Central memory CD4-positive, alpha-beta T cell (primary cell): ENCODE measurements at regions not wholly inside any gene's neighbourhood (a gene's known extent, or its start where the extent isn't known, plus 50 kb on each side); places are given as distances from the start of the nearest gene placed in this dataset.
"Not testable (repeated sequence)": the region's sequence is repeated elsewhere in the genome, so short reads cannot be mapped to it uniquely, and the experiment has no call there.

ENCODE experiments used
- DNase-seq: peaks from one replicate; pipeline ENCODE4 v3.0.0; 2022

GRCh38 chr6:18595774-18596530 is 208.8 kb downstream of the RNF144B start:
- DNase-seq, result peak; percentile 12

GRCh38 chr6:18596531-18596835 is 209.3 kb downstream of the RNF144B start:
- no peak for DNase-seq

DNA sequence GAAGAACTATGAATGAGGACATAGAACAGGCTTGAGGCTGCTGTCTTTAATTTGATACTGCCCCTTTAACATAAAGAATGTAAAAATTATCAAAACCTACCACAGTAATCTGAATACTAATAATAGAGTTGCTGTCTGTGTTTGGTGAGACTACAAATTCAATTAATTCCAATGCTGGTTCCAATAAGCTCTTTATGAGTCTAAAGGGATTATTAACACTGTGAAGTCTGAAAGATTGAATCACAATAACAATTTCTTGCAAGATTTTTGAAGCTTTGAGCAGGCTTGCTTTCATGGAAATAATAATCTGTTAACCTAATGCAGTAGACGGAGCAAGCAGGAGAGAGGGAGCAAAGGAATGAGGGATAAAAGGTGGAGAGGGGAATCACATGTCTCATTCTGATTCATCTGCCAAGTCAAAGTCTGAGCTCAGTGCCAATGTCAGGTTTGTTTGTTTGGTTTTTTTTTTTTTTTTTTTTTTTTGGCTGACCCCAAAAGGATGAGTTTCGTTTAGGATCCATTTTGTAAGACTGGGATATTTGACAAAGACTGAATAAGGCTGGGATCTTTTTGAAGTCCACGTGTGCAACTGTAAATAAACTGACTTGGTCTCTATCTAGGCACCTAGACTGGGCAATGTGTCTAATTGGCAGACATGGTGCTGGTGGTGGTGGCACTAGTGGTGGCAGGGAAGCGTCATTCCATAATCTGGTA is 211.6 kb downstream of the RNF144B start:
- no peak for DNase-seq

DNA sequence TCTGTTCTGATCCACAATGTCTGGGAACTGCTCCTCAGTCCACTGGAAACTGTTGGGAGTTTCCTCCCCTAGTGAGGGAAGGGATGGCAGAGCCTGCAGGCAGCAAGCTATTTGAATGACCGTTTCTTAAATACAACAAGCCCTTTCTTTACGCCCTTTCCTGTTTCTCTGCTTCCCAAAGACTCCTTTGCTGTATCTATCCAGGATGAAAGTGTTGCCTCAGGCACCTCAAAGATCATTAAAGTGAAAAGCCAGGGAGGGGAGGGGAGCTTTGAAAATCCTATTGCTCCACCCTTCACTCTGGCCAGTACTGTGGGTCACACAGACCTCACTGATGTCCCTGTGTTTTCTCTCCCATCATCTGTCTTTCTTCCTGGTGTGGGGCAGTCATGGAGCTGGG is 213.1 kb downstream of the RNF144B start:
- DNase-seq, result no peak

DNA sequence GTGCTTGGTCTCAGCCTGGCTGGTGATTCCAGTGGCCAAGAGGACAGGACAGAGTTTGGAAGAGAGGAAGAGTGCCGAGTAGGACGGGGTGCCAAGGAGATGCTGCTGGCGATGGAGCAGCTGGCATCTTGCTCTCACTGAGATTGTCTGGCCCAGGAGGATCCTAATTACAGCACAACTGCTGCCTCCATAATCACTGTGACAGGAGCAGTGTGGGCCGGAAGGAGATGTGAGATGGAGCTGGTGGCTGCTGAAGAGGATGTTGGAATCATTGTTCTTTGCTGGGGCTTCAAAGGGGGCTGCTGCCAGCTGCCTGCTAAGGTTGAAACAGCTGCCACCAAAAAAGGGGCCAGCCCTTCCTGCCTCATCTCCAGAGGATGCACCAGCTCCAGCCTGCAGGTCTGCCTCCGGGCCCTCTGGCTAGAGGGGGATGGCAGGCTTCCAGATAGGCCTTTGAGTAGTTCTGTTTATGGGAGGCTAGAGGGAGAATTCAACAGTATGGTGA is 214.4 kb downstream of the RNF144B start:
- DNase-seq, result no peak

DNA sequence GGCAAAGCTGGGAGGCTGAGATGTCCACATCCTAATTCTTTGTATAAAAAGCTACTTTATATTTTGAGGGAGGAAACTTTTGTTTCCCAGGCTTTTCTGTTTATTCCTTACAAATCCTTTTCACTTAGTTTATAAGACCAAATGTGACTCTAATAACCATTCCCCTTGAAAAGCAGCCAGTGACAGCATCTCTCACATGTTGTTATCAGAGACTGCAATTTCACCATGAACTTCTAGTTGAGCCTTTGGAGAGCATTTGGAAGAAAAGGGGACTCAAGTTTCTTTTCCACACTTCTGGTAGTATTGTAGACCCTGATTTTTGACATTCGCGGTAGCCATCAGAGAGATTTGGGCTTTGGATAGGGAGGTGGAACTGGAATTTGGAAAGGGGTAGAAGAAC is 215.8 kb downstream of the RNF144B start:
- DNase-seq, result no peak

GRCh38 chr6:18603361-18603760 is 216.2 kb downstream of the RNF144B start:
- no peak for DNase-seq

DNA sequence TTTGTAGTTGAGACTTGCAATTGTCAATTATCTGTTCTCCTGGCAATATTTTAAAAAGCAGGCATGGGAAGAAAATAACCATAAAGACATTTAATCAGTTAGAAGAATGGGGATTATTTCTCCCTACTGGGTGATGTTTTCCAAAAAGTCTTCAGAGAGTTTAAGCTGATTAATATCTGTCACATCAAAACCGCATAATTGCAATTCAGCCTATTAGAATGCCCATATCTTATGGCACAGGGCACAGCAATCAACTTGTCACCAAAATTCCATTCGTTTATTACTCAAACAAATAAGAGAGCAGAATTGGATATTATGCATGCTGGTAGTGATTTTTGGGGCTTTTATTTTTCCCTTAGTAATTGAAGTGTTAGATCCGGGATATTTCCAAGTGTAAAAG is 218.7 kb downstream of the RNF144B start:
- DNase-seq, result no peak

- no peak for DNase-seq
These were observed 222.6 kb downstream of the RNF144B start for GRCh38 chr6:18609715-18610114.

DNA sequence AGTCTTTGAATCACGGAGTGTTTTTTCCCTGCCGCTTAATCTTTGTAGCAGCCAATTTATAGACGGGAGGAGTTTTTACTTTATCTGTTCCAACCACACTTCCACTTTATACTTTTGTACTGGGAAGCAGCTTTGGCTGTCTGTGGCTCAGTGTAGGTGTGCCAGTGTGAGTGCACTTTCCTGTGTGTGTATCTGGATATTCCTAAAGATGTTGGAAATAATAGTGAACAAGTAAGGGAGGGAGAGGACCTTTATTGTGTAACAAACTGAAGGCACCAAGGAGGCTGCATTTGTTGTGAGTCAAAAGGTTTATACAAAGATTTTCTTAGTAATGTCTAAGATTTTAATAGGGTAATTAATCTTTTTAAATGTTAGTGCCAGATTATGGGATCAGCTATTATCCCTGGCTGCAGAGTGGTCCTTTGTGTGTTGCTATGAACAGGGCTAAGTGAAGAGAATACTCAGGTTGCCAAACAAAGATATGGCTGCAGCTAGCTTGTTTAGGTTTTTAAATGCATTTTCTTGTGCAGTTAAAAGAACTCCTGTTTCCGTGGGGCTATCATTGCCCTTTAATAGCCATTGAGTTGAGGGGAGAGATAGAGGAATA is 226.3 kb downstream of the RNF144B start:
- no peak for DNase-seq

GRCh38 chr6:18629571-18629970 is 242.4 kb downstream of the RNF144B start:
- DNase-seq, result no peak

DNA sequence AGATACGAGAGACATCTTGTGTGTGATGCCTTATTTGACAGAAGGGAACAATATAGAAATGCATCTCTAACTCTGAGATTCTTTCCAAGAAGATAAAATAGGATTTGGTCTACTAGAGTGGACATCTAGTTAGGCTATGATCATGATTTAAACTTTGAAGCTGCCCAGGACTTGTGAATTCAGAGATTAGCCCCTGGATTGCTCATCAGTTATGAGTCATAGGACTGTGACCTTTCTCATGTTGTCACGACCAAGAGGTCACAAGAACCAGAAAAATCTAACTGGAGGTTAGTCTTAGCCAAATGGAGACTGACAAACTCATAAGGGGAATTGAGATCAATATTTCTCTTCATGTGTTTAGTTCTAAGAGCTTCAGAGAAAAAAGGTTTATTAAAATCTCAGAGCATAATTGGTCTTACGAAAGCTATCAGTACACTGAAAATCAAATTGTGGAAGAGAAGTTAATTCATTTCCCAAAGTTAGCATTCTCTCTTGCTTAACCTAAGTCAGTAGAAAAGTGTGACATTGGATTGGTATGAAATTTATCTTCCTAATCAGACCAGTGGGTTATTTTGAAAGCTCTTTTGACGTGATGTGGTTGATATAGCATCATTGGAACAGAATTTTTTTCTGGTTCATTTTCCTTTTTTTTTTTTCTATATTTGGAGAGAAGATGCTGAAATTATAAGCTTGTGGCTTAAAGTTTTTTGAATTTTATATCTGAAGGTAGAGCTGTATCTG is 245.7 kb downstream of the RNF144B start:
- DNase-seq, result no peak

DNA sequence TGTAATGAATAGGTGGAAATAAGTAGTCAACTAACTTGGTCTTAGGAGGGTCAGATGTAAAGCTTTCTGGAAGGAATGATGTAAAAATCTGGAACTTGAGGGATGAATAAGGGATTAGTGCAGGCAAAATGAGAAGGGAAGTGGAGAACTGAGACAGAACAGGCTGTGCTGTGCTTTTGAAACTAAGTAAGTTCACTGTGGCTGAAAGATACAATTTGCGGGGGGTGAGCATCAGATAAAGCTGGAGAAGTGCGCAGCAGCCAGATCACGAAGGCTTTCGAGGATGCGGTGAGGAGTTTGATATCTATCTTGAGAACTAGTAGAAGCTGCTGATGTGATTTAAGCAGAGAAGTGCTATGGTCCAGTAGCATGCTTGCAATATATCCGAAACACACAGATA is 247.8 kb downstream of the RNF144B start:
- DNase-seq, result no peak

DNA sequence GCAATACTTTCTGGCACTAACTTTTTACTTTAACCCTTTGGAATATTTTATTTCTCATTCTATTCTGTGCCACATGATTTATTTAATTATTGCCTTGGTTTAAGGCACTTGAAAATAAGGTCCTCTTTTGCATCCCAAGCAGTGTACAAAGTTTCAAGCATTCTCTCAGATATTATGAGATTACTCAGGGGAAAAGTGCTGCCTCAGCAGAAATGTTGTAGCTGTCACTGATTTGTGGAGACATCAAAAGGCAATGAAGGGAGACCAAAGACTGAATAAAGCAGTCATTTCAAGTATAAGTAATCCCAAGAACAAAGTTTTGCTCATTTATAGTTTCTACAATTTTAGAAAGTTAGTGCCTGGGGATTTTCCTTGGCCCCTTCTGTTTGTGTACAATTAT is 253.0 kb downstream of the RNF144B start:
- DNase-seq, result no peak

GRCh38 chr6:18640754-18641153 is 253.6 kb downstream of the RNF144B start:
- DNase-seq, result no peak

DNA sequence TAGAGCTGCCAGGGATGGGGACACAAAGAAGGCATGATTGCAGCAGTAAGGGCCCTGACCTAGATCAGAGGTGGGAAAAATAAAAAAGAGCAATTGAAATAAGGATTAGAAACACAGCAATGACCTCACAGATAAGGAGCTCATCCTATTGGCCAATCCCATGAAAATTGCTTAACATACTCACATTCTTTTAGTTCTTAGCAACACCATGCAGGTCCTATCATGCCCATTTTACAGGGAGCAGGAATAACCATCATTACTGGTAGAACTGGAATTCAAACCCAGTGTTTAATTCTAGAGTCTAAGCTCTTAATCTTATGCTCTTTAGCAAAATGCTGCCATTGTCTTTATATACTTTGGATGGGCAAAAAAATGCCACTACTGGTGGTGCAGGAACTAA is 267.7 kb downstream of the RNF144B start:
- no peak for DNase-seq

GRCh38 chr6:18656506-18656905 is 269.4 kb downstream of the RNF144B start:
- no peak for DNase-seq

- DNase-seq, result not testable (repeated sequence)
These were observed 272.8 kb downstream of the RNF144B start for GRCh38 chr6:18659994-18660393.

DNA sequence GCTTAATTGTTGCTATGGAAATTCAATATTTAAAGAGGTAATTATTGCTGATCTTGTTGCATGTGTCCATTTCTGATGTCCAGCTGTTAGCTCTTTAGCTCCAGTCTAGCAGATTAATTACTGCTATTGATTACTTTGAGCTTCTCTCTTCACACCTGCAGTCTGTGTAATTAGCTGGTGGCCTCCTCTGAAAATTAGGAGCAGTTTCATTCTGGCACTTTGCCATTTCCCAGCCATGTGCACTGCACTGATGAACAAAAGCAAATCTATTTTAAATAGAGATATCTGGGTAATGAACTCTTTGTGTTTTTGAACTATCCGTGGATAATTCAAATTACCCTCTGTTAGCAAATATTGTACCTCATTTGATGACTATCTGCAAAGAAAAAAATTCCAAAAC is 275.9 kb downstream of the RNF144B start:
- DNase-seq, result no peak

GRCh38 chr6:18664401-18664800 is 277.3 kb downstream of the RNF144B start:
- DNase-seq, result no peak

DNA sequence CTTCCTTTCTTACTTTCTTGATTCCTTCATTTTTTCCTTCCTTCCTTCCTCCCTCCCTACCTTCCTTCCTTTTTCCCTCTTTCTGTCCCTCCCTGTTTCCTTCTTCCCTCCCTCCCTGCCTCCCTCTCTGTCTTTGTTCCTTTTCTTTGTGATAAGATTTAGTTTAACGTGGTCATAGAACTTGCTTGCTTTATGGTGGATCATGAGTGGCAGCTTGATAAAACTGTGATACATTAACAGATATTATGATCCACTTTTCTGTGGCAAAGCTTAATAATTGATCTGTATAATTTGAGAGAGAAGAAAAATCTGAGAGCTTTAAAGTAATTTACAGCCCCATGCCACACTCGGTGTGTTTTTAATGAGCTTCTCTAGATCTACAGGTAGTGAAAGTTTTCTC is 280.5 kb downstream of the RNF144B start:
- no peak for DNase-seq

DNA sequence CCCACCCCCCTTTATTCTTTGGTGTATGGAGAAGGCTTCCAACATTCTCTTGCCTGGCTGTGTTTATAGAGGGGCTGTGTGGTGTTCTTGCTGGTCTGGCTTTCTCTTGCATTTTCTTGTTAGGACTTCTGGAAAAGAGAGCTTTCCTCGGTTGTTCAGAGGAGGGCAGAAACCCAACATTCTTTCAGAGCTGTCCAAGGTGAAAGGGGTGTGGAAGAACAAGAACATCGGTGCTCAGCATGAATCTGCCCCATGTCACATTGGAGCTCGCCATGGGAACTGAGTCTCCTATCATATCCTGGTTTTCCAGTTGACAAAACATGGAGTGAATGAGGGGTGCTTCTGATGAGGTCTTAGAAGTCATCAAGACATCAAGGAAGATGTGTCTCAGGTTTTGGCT is 281.8 kb downstream of the RNF144B start:
- no peak for DNase-seq

- DNase-seq, result no peak
These were observed 285.7 kb downstream of the RNF144B start for GRCh38 chr6:18672852-18673251.
